Liver (tissue), 8 donors: ENCODE measurements at regions not wholly inside any gene's neighbourhood (a gene's known extent, or its start where the extent isn't known, plus 50 kb on each side); places are given as distances from the start of the nearest gene placed in this dataset.

Experiments
- DNase-seq: peaks from one replicate; pipeline ENCODE4 v3.0.0-alpha.2; 2017; ENCODE audit warnings: low spot score
- H3K27ac ChIP-seq, 2 donors: one replicate each; pipeline ENCODE4 v1.7.0; 2013; ENCODE audit warnings: inconsistent platforms in 2 of 2, low read length in 2 of 2, control low read depth in 1 of 2, low read depth in 1 of 2, mild to moderate bottlenecking in 1 of 2
- H3K27me3 ChIP-seq, 4 donors: one replicate each; pipeline versions ENCODE4 v1.6.1 to v1.7.0; 2013; ENCODE audit warnings: low read length in 3 of 4, inconsistent platforms in 1 of 4, mild to moderate bottlenecking in 1 of 4, moderate library complexity in 1 of 4; ENCODE audit not compliant: control insufficient read depth in 4 of 4, insufficient read depth in 4 of 4
- H3K36me3 ChIP-seq, 4 donors: one replicate each; pipeline versions ENCODE4 v1.6.1 to v1.7.0; 2013; ENCODE audit warnings: low read length in 3 of 4, mild to moderate bottlenecking in 3 of 4, low read depth in 1 of 4, moderate library complexity in 1 of 4; ENCODE audit not compliant: control insufficient read depth in 4 of 4, insufficient read depth in 3 of 4
- H3K4me1 ChIP-seq, 4 donors: one replicate each; pipeline versions ENCODE4 v1.6.1 to v1.7.0; 2013; ENCODE audit warnings: low read length in 3 of 4, mild to moderate bottlenecking in 3 of 4, moderate library complexity in 1 of 4; ENCODE audit not compliant: control insufficient read depth in 4 of 4, insufficient read depth in 4 of 4
- H3K4me3 ChIP-seq, 3 donors: one replicate each; pipeline versions ENCODE4 v1.6.1 to v1.7.0; 2013; ENCODE audit warnings: low read length in 3 of 3, control low read depth in 1 of 3, low read depth in 1 of 3, mild to moderate bottlenecking in 1 of 3
- H3K9ac ChIP-seq, 2 donors: one replicate each; pipeline ENCODE4 v1.7.0; 2013; ENCODE audit warnings: low read length in 2 of 2, mild to moderate bottlenecking in 2 of 2, moderate library complexity in 2 of 2, control low read depth in 1 of 2, low read depth in 1 of 2
- H3K9me3 ChIP-seq, 4 donors: one replicate each; pipeline versions ENCODE4 v1.6.1 to v1.7.0; 2013; ENCODE audit warnings: low read length in 3 of 4; ENCODE audit not compliant: control insufficient read depth in 4 of 4
- EGR1 ChIP-seq, 2 donors: IDR thresholded peaks; 2 replicates each; pipeline ENCODE4 v1.6.1; 2016 to 2018; ENCODE audit warnings: antibody characterized with exemption in 2 of 2, low read depth in 2 of 2
- FOXA1 ChIP-seq: IDR thresholded peaks from 2 replicates; pipeline ENCODE4 v1.6.1; 2016; ENCODE audit warnings: antibody characterized with exemption
- FOXA2 ChIP-seq: IDR thresholded peaks from 2 replicates; pipeline ENCODE4 v1.6.1; 2016; ENCODE audit warnings: antibody characterized with exemption
- GABPA ChIP-seq, 2 donors: IDR thresholded peaks in 1 of 2; conservative IDR thresholded peaks in 1 of 2; 2 replicates each; pipeline ENCODE4 v1.6.1; 2016; ENCODE audit warnings: antibody characterized with exemption in 2 of 2, mild to moderate bottlenecking in 1 of 2, moderate library complexity in 1 of 2
- HNF4A ChIP-seq, 2 donors: conservative IDR thresholded peaks; 2 replicates each; pipeline ENCODE4 v1.6.1; 2016; ENCODE audit warnings: antibody characterized with exemption in 2 of 2, mild to moderate bottlenecking in 2 of 2
- HNF4G ChIP-seq: IDR thresholded peaks from 2 replicates; pipeline ENCODE4 v1.6.1; 2016; ENCODE audit warnings: antibody characterized with exemption
- JUND ChIP-seq, 2 donors: IDR thresholded peaks; 2 replicates each; pipeline ENCODE4 v1.6.1; 2016; ENCODE audit warnings: antibody characterized with exemption in 2 of 2
- NR2F2 ChIP-seq: IDR thresholded peaks from 2 replicates; pipeline ENCODE4 v1.6.1; 2016; ENCODE audit warnings: antibody characterized with exemption
- RAD21 ChIP-seq, 2 donors: IDR thresholded peaks; 2 replicates each; pipeline ENCODE4 v1.6.1; 2016; ENCODE audit warnings: antibody characterized with exemption in 2 of 2, mild to moderate bottlenecking in 2 of 2
- RXRA ChIP-seq, 2 donors: IDR thresholded peaks; 2 replicates each; pipeline ENCODE4 v1.6.1; 2017 to 2018; ENCODE audit warnings: antibody characterized with exemption in 2 of 2, mild to moderate bottlenecking in 1 of 2
- SP1 ChIP-seq: IDR thresholded peaks from 2 replicates; pipeline ENCODE4 v1.6.1; 2018; ENCODE audit warnings: antibody characterized with exemption, mild to moderate bottlenecking
- TAF1 ChIP-seq: conservative IDR thresholded peaks from 2 replicates; pipeline ENCODE4 v1.6.1; 2016; ENCODE audit warnings: antibody characterized with exemption, mild to moderate bottlenecking
- YY1 ChIP-seq: IDR thresholded peaks from 2 replicates; pipeline ENCODE4 v1.6.1; 2016; ENCODE audit warnings: antibody characterized with exemption, mild to moderate bottlenecking
- ZBTB33 ChIP-seq: IDR thresholded peaks from 2 replicates; pipeline ENCODE4 v1.6.1; 2016; ENCODE audit warnings: antibody characterized with exemption
- WGBS: extraction: QIAGEN DNeasy Blood & Tissue Kit; methylation state at CpG from one replicate; pipeline ENCODE4 v1.1.7; 2013; 5-methylcytosine and 5-hydroxymethylcytosine counted together
- TF ChIP-seq, protein P1 (sequence below): IDR thresholded peaks from 2 replicates; pipeline ENCODE4 v1.6.1; 2016; ENCODE audit warnings: antibody characterized with exemption
- TF ChIP-seq, protein P2 (sequence below): fragments of 150-350 bp; IDR thresholded peaks from 2 replicates; pipeline ENCODE4 v1.5.1; 2017; ENCODE audit warnings: improper control_type of control experiment, low read depth, low read length; ENCODE audit not compliant: missing input control
- TF ChIP-seq, protein P3 (sequence below): IDR thresholded peaks from 2 replicates; pipeline ENCODE4 v1.6.1; 2016; ENCODE audit warnings: antibody characterized with exemption
- TF ChIP-seq, protein P4 (sequence below): IDR thresholded peaks from 2 replicates; pipeline ENCODE4 v1.6.1; 2016; ENCODE audit warnings: antibody characterized with exemption, mild to moderate bottlenecking
- donor health status: healthy.
- donor health status: healthy.
- donor health status: healthy.
- donor health status: healthy.
- donor health status: healthy.

- Histone ChIP-seq H3K27me3 (peaks cover 0 to 2% (median 0%) of the 10 kb centered on the region in 4 donors), H3K36me3 (no peaks in the 10 kb centered on the region), H3K4me1 (peaks cover 1 to 13% (median 6%) of the 10 kb centered on the region in 4 donors), H3K4me3 (peak overlapping the region in 2 of 3 donors; percentile 13 to 53), H3K9me3 (no peaks in the 10 kb centered on the region), H3K27ac (peak overlapping the region; percentile 93), H3K9ac (peak overlapping the region in 1 of 2 donors; percentile 74)
- no peak for TF ChIP-seq RXRA (IDR thresholded peaks at IDR 0.05)
- no peak for TF ChIP-seq EGR1 (IDR thresholded peaks at IDR 0.05; ENCODE audit: low read depth in 2 of 2)
- TF ChIP-seq, protein P1, sequence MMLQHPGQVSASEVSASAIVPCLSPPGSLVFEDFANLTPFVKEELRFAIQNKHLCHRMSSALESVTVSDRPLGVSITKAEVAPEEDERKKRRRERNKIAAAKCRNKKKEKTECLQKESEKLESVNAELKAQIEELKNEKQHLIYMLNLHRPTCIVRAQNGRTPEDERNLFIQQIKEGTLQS, result no peak
- TF ChIP-seq TAF1, result no peak
- no peak for TF ChIP-seq SP1
- TF ChIP-seq, protein P2, sequence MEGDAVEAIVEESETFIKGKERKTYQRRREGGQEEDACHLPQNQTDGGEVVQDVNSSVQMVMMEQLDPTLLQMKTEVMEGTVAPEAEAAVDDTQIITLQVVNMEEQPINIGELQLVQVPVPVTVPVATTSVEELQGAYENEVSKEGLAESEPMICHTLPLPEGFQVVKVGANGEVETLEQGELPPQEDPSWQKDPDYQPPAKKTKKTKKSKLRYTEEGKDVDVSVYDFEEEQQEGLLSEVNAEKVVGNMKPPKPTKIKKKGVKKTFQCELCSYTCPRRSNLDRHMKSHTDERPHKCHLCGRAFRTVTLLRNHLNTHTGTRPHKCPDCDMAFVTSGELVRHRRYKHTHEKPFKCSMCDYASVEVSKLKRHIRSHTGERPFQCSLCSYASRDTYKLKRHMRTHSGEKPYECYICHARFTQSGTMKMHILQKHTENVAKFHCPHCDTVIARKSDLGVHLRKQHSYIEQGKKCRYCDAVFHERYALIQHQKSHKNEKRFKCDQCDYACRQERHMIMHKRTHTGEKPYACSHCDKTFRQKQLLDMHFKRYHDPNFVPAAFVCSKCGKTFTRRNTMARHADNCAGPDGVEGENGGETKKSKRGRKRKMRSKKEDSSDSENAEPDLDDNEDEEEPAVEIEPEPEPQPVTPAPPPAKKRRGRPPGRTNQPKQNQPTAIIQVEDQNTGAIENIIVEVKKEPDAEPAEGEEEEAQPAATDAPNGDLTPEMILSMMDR, result no peak
- TF ChIP-seq JUND (IDR thresholded peaks at IDR 0.05), result no peak
- no peak for TF ChIP-seq RAD21 (IDR thresholded peaks at IDR 0.05)
- TF ChIP-seq, protein P3, sequence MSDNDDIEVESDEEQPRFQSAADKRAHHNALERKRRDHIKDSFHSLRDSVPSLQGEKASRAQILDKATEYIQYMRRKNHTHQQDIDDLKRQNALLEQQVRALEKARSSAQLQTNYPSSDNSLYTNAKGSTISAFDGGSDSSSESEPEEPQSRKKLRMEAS, result no peak
- TF ChIP-seq GABPA (IDR thresholded peaks at IDR 0.05 in 1 of 2, conservative IDR thresholded peaks at IDR 0.05 in 1 of 2), result no peak
- no peak for TF ChIP-seq FOXA1
- TF ChIP-seq NR2F2, result no peak
- no peak for TF ChIP-seq HNF4A (conservative IDR thresholded peaks at IDR 0.05)
- 15% methylated on average over 6 of the region's 6 CpGs for WGBS
- DNase-seq, result no peak
These were observed 110.2 kb downstream of the GNL3L start for GRCh38 chrX:54640103-54640690.

DNA sequence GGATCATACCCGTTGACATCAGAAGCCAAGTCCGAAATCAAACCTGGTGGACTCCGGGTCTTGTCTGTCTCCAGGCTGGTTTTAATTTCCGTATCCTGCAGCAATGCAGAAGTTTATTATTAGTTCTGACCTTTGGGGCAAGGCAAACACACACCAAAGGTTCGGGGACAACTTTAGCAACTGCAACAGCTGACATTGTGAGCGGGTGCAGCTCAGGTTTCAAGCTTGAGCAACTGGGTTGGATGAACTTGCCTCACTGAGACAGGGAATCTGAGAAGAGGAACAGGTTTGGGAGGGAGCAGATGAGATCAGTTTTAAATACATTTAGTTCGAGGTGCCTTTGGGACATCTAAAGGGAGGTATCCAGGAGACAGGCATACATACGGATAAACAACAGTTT lies 110.7 kb downstream of the GNL3L start:
- TF ChIP-seq TAF1, result no peak
- no peak for TF ChIP-seq FOXA1
- TF ChIP-seq NR2F2, result peak; percentile 41
- TF ChIP-seq EGR1 (IDR thresholded peaks at IDR 0.05; ENCODE audit: low read depth in 2 of 2), result peak in 1 of 2 donors; percentile 9
- TF ChIP-seq JUND (IDR thresholded peaks at IDR 0.05), result peak in 1 of 2 donors; percentile 50
- TF ChIP-seq, protein P1, result no peak
- TF ChIP-seq RXRA (IDR thresholded peaks at IDR 0.05), result peak; percentile 89 to 92
- TF ChIP-seq HNF4G, result peak; percentile 45
- no peak for TF ChIP-seq FOXA2
- TF ChIP-seq SP1, result peak; percentile 90
- peak; percentile 30 to 57 for TF ChIP-seq RAD21 (IDR thresholded peaks at IDR 0.05)
- peak; percentile 27 for TF ChIP-seq YY1
- peak; percentile 34 for TF ChIP-seq ZBTB33
- TF ChIP-seq HNF4A (conservative IDR thresholded peaks at IDR 0.05), result peak; percentile 82
- TF ChIP-seq, protein P3, result peak; percentile 44
- TF ChIP-seq, protein P4, sequence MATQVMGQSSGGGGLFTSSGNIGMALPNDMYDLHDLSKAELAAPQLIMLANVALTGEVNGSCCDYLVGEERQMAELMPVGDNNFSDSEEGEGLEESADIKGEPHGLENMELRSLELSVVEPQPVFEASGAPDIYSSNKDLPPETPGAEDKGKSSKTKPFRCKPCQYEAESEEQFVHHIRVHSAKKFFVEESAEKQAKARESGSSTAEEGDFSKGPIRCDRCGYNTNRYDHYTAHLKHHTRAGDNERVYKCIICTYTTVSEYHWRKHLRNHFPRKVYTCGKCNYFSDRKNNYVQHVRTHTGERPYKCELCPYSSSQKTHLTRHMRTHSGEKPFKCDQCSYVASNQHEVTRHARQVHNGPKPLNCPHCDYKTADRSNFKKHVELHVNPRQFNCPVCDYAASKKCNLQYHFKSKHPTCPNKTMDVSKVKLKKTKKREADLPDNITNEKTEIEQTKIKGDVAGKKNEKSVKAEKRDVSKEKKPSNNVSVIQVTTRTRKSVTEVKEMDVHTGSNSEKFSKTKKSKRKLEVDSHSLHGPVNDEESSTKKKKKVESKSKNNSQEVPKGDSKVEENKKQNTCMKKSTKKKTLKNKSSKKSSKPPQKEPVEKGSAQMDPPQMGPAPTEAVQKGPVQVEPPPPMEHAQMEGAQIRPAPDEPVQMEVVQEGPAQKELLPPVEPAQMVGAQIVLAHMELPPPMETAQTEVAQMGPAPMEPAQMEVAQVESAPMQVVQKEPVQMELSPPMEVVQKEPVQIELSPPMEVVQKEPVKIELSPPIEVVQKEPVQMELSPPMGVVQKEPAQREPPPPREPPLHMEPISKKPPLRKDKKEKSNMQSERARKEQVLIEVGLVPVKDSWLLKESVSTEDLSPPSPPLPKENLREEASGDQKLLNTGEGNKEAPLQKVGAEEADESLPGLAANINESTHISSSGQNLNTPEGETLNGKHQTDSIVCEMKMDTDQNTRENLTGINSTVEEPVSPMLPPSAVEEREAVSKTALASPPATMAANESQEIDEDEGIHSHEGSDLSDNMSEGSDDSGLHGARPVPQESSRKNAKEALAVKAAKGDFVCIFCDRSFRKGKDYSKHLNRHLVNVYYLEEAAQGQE, result no peak
- TF ChIP-seq, protein P2, result no peak
- TF ChIP-seq GABPA (IDR thresholded peaks at IDR 0.05 in 1 of 2, conservative IDR thresholded peaks at IDR 0.05 in 1 of 2), result peak in 1 of 2 donors; percentile 58
- no peaks in the 10 kb centered on the region for H3K9me3 ChIP-seq
- WGBS, result 26% methylated on average over 8 of the region's 8 CpGs
- H3K36me3 ChIP-seq, result no peaks in the 10 kb centered on the region
- no peak overlapping the region for H3K4me3 ChIP-seq
- peak overlapping the region; percentile 1 to 11 for H3K9ac ChIP-seq
- peaks cover 1 to 13% (median 6%) of the 10 kb centered on the region in 4 donors for H3K4me1 ChIP-seq
- H3K27ac ChIP-seq, result peak overlapping the region; percentile 93
- DNase-seq, result no peak
- peaks cover 0 to 2% (median 0%) of the 10 kb centered on the region in 4 donors for H3K27me3 ChIP-seq
